Mesenteric fat pad (tissue), 1 donor: ENCODE measurements at regions not wholly inside any gene's neighbourhood (a gene's known extent, or its start where the extent isn't known, plus 50 kb on each side); places are given as distances from the start of the nearest gene placed in this dataset.

Source experiments
- DNase-seq: peaks from one replicate; pipeline ENCODE4 v3.0.0-alpha.2; 2020; ENCODE audit warnings: low spot score
- donor health status: DM: yes; HTN: yes; CAD: no.

DNA sequence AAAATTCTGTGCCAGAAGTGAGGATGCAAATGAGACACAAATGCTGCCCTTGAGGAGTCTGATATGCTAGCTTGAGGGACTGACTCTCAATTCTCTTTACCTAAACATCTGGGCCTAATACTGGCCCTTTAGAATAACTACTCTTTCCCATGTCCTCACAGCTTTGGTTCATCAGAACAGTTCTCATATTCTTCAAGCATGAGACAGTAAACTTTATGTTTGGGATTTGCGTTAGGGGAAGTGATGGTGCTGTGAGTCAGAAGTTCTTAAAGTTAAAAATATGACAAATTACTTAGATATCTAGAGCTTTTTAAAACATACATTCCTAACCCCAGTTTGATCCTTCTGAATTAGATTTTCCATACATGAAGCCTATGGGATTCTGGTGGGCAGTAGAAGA is 665.0 kb upstream of the RGMB start:
- DNase-seq = no peak

GRCh38 chr5:98109561-98110006 is 663.9 kb upstream of the RGMB start:
- no peak for DNase-seq

- no peak for DNase-seq
These were observed 663.2 kb upstream of the RGMB start for GRCh38 chr5:98110282-98110691.

DNA sequence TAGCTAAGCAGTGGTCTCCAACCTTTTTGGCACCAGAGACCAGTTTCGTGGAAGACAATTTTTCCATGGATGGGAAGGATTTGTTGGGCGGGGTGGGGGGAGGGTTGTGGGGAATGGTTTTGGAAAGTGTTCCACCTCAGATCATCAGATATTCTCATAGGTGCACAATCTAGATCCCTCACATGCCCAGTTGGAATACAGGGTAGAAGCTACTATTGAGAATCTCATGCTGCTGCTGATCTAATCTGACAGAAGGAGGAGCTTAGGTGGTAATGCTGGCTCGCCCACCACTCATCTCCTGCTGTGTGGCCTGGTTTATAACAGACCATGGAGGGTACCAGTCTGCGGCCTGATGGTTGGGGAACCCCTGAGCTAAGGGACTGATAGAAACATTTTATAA is 662.7 kb upstream of the RGMB start:
- no peak for DNase-seq

DNA sequence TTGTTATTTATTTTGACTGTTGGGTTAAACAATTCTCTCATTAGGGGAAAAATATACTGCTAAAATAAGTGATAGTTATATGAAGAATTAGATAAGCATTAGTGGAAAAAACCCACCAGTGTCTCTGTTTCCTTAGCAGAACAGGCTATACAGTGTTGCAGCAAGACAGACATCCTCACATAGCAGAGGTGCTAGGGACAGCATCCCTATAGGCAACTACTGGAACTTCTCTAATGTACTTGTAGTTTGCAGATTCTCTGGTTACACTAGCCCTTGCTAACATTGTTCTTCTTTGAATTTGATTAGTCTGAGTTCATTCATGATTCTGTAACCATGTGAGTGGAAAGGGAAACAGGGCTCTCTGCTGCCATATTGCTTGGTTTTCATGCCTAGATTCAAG is 661.8 kb upstream of the RGMB start:
- DNase-seq = no peak

GRCh38 chr5:98121036-98121936 is 652.2 kb upstream of the RGMB start:
- no peak for DNase-seq

DNA sequence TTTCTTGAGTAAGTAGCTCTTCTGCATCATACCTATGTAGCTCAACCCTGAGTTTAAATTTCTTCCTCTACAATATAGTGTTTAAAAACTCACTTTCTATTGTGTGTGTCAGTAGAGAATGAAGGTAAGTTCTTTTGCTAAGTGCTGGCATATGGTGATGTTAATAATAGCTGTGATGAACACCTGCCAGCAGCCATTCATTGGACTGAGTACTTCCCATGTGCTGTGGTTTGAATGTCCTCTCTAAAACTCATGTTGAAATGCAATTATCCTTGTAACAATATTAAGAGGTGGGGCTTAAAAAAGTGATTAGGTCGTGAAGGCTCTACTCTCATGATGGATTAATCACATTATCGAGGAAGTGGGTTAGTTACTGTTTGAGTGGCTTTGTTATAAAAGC is 645.2 kb upstream of the RGMB start:
- DNase-seq = no peak

DNA sequence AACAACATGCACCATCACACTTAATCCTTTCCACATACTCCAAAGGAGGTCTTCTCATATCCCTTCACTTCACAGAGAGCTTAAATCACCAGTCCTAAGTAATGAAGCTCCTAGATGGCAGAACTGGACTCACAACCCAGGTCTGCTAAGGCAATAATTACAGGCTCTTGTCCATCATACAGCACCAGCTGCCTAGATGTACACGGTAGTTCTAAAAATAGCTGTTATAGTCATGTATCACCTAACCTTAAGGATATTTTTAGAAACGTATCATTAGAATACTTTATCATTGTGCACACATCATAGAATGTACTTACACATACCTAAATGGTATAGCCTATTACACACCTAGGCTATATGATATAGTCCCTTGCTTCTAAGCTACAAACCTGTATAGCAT is 644.6 kb upstream of the RGMB start:
- DNase-seq = no peak

DNA sequence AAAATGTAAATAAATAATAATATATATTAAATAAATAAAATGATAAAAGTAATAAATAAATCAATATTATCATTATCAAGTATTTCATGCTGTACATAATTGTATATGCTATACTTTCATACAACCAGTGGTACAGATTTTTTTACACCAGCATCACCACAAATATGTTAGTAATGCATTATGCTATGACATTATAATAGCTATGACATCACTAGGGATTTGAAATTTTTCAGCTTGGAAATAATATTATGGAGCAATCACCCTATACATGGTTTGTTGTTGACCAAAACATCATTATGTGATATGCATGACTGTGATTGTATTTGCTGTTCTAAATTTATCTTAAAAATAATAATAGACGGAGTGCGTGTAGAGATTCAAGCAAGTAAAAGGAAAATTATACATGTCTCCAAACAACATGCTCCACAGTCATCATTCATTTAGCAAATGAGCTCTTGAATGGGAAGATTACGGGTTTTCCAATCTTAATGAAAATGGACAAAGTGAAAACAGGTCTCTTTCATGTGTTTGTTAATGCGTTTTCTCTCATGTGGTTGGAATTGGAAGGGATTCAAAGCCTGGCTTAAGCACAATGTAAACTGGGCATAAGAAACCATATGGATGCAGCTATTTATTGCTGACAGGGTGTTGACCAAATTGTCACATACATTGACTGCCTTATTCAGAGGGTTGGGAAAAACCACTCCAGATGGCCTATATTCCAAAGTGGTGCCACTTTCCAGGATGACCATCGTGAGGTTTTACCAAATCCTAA is 643.0 kb upstream of the RGMB start:
- no peak for DNase-seq

DNA sequence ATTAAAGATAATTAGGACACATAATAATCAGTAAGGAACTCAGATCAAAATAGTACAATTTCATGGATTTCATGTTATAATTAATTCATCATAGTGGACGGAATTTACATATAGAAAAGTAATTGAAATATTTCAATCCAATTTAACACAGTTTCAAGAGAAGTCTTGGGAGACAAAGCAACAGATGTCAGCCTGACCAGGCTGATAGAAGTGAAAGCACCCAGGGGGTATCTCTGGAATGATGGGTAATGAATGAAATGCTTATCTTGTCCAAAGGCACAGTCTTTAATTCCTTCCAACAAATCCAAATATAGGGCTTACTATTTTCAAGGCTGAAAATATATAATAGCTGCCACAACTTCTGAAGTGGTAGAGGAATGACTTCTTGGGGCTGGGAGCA is 629.3 kb upstream of the RGMB start:
- DNase-seq = no peak

GRCh38 chr5:98144710-98145109 is 628.8 kb upstream of the RGMB start:
- DNase-seq = no peak

- DNase-seq = no peak
These were observed 616.1 kb upstream of the RGMB start for GRCh38 chr5:98157368-98157767.

- DNase-seq = no peak
These were observed 615.0 kb upstream of the RGMB start for GRCh38 chr5:98158440-98158839.

DNA sequence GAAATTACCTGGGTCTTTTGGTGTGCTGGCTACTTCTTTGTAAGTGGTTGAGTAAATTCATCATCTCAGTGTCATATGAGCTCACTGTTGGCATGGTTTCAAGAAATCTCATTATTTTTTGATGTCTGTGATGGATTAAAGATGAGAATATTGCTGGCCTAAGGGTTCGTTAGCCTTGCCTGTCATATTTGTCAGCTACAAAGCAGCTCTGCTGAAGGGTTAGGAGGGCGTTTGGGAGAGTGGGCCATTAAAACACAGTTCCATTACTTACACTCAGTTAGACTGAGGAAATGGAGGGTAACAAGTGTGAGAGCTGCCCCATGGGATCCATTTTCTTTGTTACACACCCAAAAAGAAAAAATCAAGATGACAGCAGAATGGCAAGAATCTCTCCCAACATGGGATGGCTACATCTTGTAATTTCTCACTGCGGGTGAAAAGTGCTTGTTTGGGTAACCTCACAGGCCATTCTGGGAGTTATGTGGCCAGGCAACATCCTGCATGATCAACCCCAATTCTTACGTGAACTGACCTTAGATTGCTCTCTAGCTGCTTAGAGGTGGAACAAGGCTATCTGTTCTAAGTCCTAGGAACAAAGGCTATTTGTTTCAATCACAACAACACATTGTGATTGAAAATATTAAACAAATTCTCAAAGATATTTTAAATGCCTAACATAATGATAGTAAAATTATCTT is 609.5 kb upstream of the RGMB start:
- no peak for DNase-seq

DNA sequence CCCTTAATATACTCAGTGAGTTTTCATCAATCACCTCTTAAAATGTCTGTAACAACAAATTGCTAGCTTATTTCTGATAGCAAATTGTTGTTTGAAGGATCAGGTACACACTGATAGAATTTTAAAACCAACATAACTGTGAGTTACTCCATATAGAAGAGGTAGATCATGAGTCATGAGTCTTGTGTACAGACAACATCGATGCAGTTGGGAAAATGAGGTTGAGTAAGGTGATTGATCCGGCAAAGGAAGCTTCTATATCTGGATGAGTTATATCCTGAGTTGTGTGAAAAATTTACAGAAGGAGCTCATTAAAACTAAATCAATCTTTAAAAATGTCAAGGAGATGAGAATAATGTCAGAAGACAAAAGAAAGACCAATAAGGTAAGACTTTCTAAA is 604.6 kb upstream of the RGMB start:
- no peak for DNase-seq

- DNase-seq = no peak
These were observed 602.5 kb upstream of the RGMB start for GRCh38 chr5:98170994-98171393.

- no peak for DNase-seq
These were observed 600.1 kb upstream of the RGMB start for GRCh38 chr5:98173334-98173733.

DNA sequence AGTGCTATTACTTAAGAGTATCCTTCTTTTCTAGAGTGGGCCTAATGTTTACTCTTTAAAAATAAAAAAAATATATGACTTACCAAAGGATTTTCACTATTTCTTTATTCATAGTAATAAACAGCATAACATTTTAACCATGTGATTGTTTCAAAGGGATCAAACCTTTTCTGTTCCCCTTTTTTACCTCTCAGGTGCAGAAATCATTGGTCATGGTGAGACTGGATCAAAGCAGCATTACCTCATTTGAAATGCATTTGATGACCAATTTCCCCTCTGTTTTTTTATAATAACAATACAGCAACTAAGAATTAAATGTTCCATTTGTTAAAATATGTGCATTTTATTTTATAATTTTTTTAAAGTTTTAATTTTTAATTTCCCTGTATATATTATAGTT is 598.0 kb upstream of the RGMB start:
- DNase-seq = no peak

GRCh38 chr5:98179791-98180755 is 593.4 kb upstream of the RGMB start:
- no peak for DNase-seq

- DNase-seq = no peak
These were observed 587.3 kb upstream of the RGMB start for GRCh38 chr5:98186128-98186527.

DNA sequence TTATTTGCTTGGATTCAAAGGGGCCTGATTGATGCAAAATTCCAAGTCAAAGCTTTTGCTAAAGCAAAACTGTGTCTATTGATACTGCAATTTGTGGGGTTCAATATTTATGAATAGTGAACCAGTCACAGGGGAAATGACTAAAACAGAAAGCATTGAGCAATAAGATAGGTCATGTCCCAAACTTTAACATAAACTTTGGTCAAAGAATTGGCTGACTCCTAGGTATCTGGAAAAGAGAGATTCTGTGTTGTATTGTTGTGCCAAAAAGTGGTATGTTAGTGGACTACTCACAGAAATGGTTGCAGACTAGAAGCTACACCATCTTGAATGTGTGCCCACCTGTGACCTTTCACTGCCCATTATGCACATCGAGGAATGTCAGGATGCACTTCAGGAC is 585.5 kb upstream of the RGMB start:
- no peak for DNase-seq
